ENCODE measurements at regions not wholly inside any gene's neighbourhood (a gene's known extent, or its start where the extent isn't known, plus 50 kb on each side); places are given as distances from the start of the nearest gene placed in this dataset.

- no peaks in the 10 kb centered on the region for H3K9me3 ChIP-seq
- H3K4me1 ChIP-seq = peaks cover 0 to 8% of the 10 kb centered on the region in 2 donors
- DNase-seq (no peak), ATAC-seq (no peak)
- TF ChIP-seq POLR2A (IDR thresholded peaks at IDR 0.05) = no peak
- in situ Hi-C loops (cut with MboI; ENCODE audit: low sequenced_read_pairs in 4 of 4) = no loop called here
- no peak overlapping the region for H3K27ac ChIP-seq
- H3K27me3 ChIP-seq = no peaks in the 10 kb centered on the region
- H3K36me3 ChIP-seq = no peaks in the 10 kb centered on the region
- H3K4me3 ChIP-seq = no peak overlapping the region
- intact Hi-C loops (cut with DNase I; ENCODE audit: low total_unique reads) = no loop called here
These were observed 348.7 kb upstream of the TBL1XR1 start for GRCh38 chr3:177545964-177546363.

- ATAC-seq (no peak), DNase-seq (no peak)
- intact Hi-C loops (cut with DNase I; ENCODE audit: low total_unique reads) (no loop called here), in situ Hi-C loops (cut with MboI; ENCODE audit: low sequenced_read_pairs in 4 of 4) (no loop called here)
- Histone ChIP-seq H3K9me3 (no peaks in the 10 kb centered on the region), H3K27me3 (no peaks in the 10 kb centered on the region), H3K27ac (no peak overlapping the region), H3K4me1 (peaks cover 0 to 8% of the 10 kb centered on the region in 2 donors), H3K4me3 (no peak overlapping the region), H3K36me3 (no peaks in the 10 kb centered on the region)
- no peak for TF ChIP-seq POLR2A (IDR thresholded peaks at IDR 0.05)
- TF ChIP-seq, protein P1, sequence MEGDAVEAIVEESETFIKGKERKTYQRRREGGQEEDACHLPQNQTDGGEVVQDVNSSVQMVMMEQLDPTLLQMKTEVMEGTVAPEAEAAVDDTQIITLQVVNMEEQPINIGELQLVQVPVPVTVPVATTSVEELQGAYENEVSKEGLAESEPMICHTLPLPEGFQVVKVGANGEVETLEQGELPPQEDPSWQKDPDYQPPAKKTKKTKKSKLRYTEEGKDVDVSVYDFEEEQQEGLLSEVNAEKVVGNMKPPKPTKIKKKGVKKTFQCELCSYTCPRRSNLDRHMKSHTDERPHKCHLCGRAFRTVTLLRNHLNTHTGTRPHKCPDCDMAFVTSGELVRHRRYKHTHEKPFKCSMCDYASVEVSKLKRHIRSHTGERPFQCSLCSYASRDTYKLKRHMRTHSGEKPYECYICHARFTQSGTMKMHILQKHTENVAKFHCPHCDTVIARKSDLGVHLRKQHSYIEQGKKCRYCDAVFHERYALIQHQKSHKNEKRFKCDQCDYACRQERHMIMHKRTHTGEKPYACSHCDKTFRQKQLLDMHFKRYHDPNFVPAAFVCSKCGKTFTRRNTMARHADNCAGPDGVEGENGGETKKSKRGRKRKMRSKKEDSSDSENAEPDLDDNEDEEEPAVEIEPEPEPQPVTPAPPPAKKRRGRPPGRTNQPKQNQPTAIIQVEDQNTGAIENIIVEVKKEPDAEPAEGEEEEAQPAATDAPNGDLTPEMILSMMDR (IDR thresholded peaks at IDR 0.05 in 4 of 5, conservative IDR thresholded peaks at IDR 0.05 in 1 of 5) = no peak
These were observed 350.5 kb upstream of the TBL1XR1 start for GRCh38 chr3:177547711-177548350.

DNA sequence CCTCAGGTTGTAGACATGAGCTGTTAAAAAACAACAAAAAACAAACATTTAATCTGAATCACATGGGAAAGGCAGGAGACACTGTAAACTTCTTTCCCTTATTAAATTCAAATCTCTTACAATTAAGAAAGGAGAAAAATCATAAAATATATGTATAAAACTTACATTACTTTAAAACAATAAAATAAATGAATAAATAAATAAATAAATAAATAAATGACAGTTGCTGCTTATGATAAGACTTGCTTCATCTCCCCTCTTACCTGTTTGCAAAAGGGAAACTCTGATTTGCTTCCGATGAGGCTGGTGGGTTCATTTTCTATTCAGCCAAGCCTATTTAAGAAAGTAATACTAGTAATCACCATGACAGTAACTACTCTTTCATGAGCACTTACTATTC, 353.4 kb upstream of the TBL1XR1 start:
- Histone ChIP-seq H3K27ac (no peak overlapping the region), H3K4me1 (peaks cover 0 to 8% of the 10 kb centered on the region in 2 donors), H3K9me3 (no peaks in the 10 kb centered on the region), H3K36me3 (no peaks in the 10 kb centered on the region), H3K4me3 (no peak overlapping the region), H3K27me3 (no peaks in the 10 kb centered on the region)
- ATAC-seq (no peak), DNase-seq (no peak)
- TF ChIP-seq POLR2A (IDR thresholded peaks at IDR 0.05) = no peak
- TF ChIP-seq, protein P1 (IDR thresholded peaks at IDR 0.05 in 4 of 5, conservative IDR thresholded peaks at IDR 0.05 in 1 of 5) = no peak
- intact Hi-C loops (cut with DNase I; ENCODE audit: low total_unique reads) = no loop called here
- in situ Hi-C loops (cut with MboI; ENCODE audit: low sequenced_read_pairs in 4 of 4) = no loop called here

GRCh38 chr3:177551431-177551836, 354.2 kb upstream of the TBL1XR1 start:
- intact Hi-C loops (cut with DNase I; ENCODE audit: low total_unique reads) (no loop called here), in situ Hi-C loops (cut with MboI; ENCODE audit: low sequenced_read_pairs in 4 of 4) (no loop called here)
- no peak for TF ChIP-seq POLR2A (IDR thresholded peaks at IDR 0.05)
- TF ChIP-seq, protein P1 (IDR thresholded peaks at IDR 0.05 in 4 of 5, conservative IDR thresholded peaks at IDR 0.05 in 1 of 5) = no peak
- no peaks in the 10 kb centered on the region for H3K9me3 ChIP-seq
- no peak overlapping the region for H3K4me3 ChIP-seq
- ATAC-seq (no peak), DNase-seq (no peak)
- H3K36me3 ChIP-seq = no peaks in the 10 kb centered on the region
- H3K4me1 ChIP-seq = peaks cover 0 to 8% of the 10 kb centered on the region in 2 donors
- H3K27ac ChIP-seq = no peak overlapping the region
- no peaks in the 10 kb centered on the region for H3K27me3 ChIP-seq

- in situ Hi-C loops (cut with MboI; ENCODE audit: low sequenced_read_pairs in 4 of 4) (no loop called here), intact Hi-C loops (cut with DNase I; ENCODE audit: low total_unique reads) (no loop called here)
- H3K36me3 ChIP-seq = no peaks in the 10 kb centered on the region
- TF ChIP-seq, protein P1 (IDR thresholded peaks at IDR 0.05 in 4 of 5, conservative IDR thresholded peaks at IDR 0.05 in 1 of 5) = no peak
- no peak for TF ChIP-seq POLR2A (IDR thresholded peaks at IDR 0.05)
- no peaks in the 10 kb centered on the region for H3K9me3 ChIP-seq
- no peak overlapping the region for H3K4me3 ChIP-seq
- DNase-seq (no peak), ATAC-seq (no peak)
- no peaks in the 10 kb centered on the region for H3K27me3 ChIP-seq
- H3K27ac ChIP-seq = no peak overlapping the region
- H3K4me1 ChIP-seq = peaks cover 0 to 8% of the 10 kb centered on the region in 2 donors
These were observed 354.8 kb upstream of the TBL1XR1 start for GRCh38 chr3:177552051-177552450.
